ENCODE measurements at regions not wholly inside any gene's neighbourhood (a gene's known extent, or its start where the extent isn't known, plus 50 kb on each side); places are given as distances from the start of the nearest gene placed in this dataset.
A peak's percentile ranks its signal among the peaks of the same experiment; 100 is the strongest.

GRCh38 chr22:26990503-26991189 is 333.3 kb downstream of the MIAT start:
- 79% methylated on average over 4 of the region's 7 CpGs for WGBS
- Histone ChIP-seq H3K4me1 (ENCODE audit: control insufficient read depth, insufficient read depth, low read depth, low read length) (peaks cover 4% of the 10 kb centered on the region), H2BK120ac (ENCODE audit: low read depth, low read length) (no peak overlapping the region), H3K4ac (ENCODE audit: low read depth in 1 of 2, low read length in 2 of 2) (no peak overlapping the region), H3K9ac (ENCODE audit: low read length) (no peak overlapping the region), H3K27me3 (ENCODE audit: control insufficient read depth in 1 of 2, insufficient read depth in 1 of 2, low read length in 2 of 2) (peaks cover 54 to 84% of the 10 kb centered on the region in 2 experiments), H2AFZ (ENCODE audit: low read depth, low read length) (no peak overlapping the region), H3K79me1 (replicated peaks; ENCODE audit: low read length, poor library complexity, severe bottlenecking) (no peaks in the 10 kb centered on the region), H2AK5ac (ENCODE audit: low read length, severe bottlenecking) (no peak overlapping the region), H4K91ac (ENCODE audit: low read length) (no peak overlapping the region), H3K18ac (ENCODE audit: low read depth in 1 of 2, low read length in 2 of 2) (no peak overlapping the region), H4K8ac (ENCODE audit: low read length) (no peak overlapping the region), H3K4me3 (ENCODE audit: insufficient read depth in 1 of 2, low read depth in 1 of 2, low read length in 2 of 2) (no peak overlapping the region), H3K14ac (ENCODE audit: low read length in 2 of 2) (no peak overlapping the region), H2BK15ac (ENCODE audit: low read depth, poor library complexity, severe bottlenecking) (no peak overlapping the region), H3K4me2 (ENCODE audit: low read length, poor library complexity, severe bottlenecking) (no peak overlapping the region), H2BK12ac (ENCODE audit: low read length in 2 of 2) (no peak overlapping the region), H3K36me3 (ENCODE audit: control insufficient read depth in 1 of 2, insufficient read depth in 2 of 2, low read depth in 1 of 2, low read length in 2 of 2) (no peaks in the 10 kb centered on the region), H3K9me3 (ENCODE audit: control insufficient read depth, low read length) (no peaks in the 10 kb centered on the region), H2BK5ac (ENCODE audit: low read depth, low read length, poor library complexity, severe bottlenecking) (no peak overlapping the region), H3K27ac (ENCODE audit: low read length, poor library complexity, severe bottlenecking) (no peak overlapping the region), H3K23ac (ENCODE audit: low read length in 2 of 2) (no peak overlapping the region)
- DNase-seq = no peak

- Histone ChIP-seq H2BK5ac (ENCODE audit: low read depth, low read length, poor library complexity, severe bottlenecking) (no peak overlapping the region), H4K8ac (ENCODE audit: low read length) (no peak overlapping the region), H3K4me2 (ENCODE audit: low read length, poor library complexity, severe bottlenecking) (no peak overlapping the region), H4K91ac (ENCODE audit: low read length) (no peak overlapping the region), H3K4me3 (ENCODE audit: insufficient read depth in 1 of 2, low read depth in 1 of 2, low read length in 2 of 2) (no peak overlapping the region), H3K14ac (ENCODE audit: low read length in 2 of 2) (no peak overlapping the region), H3K36me3 (ENCODE audit: control insufficient read depth in 1 of 2, insufficient read depth in 2 of 2, low read depth in 1 of 2, low read length in 2 of 2) (no peaks in the 10 kb centered on the region), H3K18ac (ENCODE audit: low read depth in 1 of 2, low read length in 2 of 2) (no peak overlapping the region), H2AK5ac (ENCODE audit: low read length, severe bottlenecking) (no peak overlapping the region), H3K27ac (ENCODE audit: low read length, poor library complexity, severe bottlenecking) (no peak overlapping the region), H3K27me3 (ENCODE audit: control insufficient read depth in 1 of 2, insufficient read depth in 1 of 2, low read length in 2 of 2) (peaks cover 40 to 83% of the 10 kb centered on the region in 2 experiments), H3K4ac (ENCODE audit: low read depth in 1 of 2, low read length in 2 of 2) (no peak overlapping the region), H3K23ac (ENCODE audit: low read length in 2 of 2) (no peak overlapping the region), H2BK120ac (ENCODE audit: low read depth, low read length) (no peak overlapping the region), H3K79me1 (replicated peaks; ENCODE audit: low read length, poor library complexity, severe bottlenecking) (no peaks in the 10 kb centered on the region), H3K9ac (ENCODE audit: low read length) (no peak overlapping the region), H2AFZ (ENCODE audit: low read depth, low read length) (no peak overlapping the region), H2BK12ac (ENCODE audit: low read length in 2 of 2) (no peak overlapping the region), H2BK15ac (ENCODE audit: low read depth, poor library complexity, severe bottlenecking) (no peak overlapping the region), H3K9me3 (ENCODE audit: control insufficient read depth, low read length) (no peaks in the 10 kb centered on the region), H3K4me1 (ENCODE audit: control insufficient read depth, insufficient read depth, low read depth, low read length) (no peaks in the 10 kb centered on the region)
- 90% methylated on average over 2 of the region's 2 CpGs for WGBS
- DNase-seq = peak; percentile 42
These were observed 335.2 kb downstream of the MIAT start for GRCh38 chr22:26992556-26992955.

- DNase-seq = no peak
- no peaks in the 10 kb centered on the region for H3K36me3 ChIP-seq (ENCODE audit: control insufficient read depth in 1 of 2, insufficient read depth in 2 of 2, low read depth in 1 of 2, low read length in 2 of 2)
- no peak overlapping the region for H3K23ac ChIP-seq (ENCODE audit: low read length in 2 of 2)
- H2BK15ac ChIP-seq (ENCODE audit: low read depth, poor library complexity, severe bottlenecking) = no peak overlapping the region
- H3K4ac ChIP-seq (ENCODE audit: low read depth in 1 of 2, low read length in 2 of 2) = no peak overlapping the region
- H3K9me3 ChIP-seq (ENCODE audit: control insufficient read depth, low read length) = no peaks in the 10 kb centered on the region
- H3K14ac ChIP-seq (ENCODE audit: low read length in 2 of 2) = no peak overlapping the region
- no peak overlapping the region for H4K91ac ChIP-seq (ENCODE audit: low read length)
- no peak overlapping the region for H2BK120ac ChIP-seq (ENCODE audit: low read depth, low read length)
- H3K27ac ChIP-seq (ENCODE audit: low read length, poor library complexity, severe bottlenecking) = no peak overlapping the region
- H2BK5ac ChIP-seq (ENCODE audit: low read depth, low read length, poor library complexity, severe bottlenecking) = no peak overlapping the region
- H3K18ac ChIP-seq (ENCODE audit: low read depth in 1 of 2, low read length in 2 of 2) = no peak overlapping the region
- H3K4me1 ChIP-seq (ENCODE audit: control insufficient read depth, insufficient read depth, low read depth, low read length) = no peaks in the 10 kb centered on the region
- H4K8ac ChIP-seq (ENCODE audit: low read length) = no peak overlapping the region
- H3K79me1 ChIP-seq (replicated peaks; ENCODE audit: low read length, poor library complexity, severe bottlenecking) = no peaks in the 10 kb centered on the region
- H2BK12ac ChIP-seq (ENCODE audit: low read length in 2 of 2) = no peak overlapping the region
- H3K4me2 ChIP-seq (ENCODE audit: low read length, poor library complexity, severe bottlenecking) = no peak overlapping the region
- no peak overlapping the region for H2AFZ ChIP-seq (ENCODE audit: low read depth, low read length)
- no peak overlapping the region for H2AK5ac ChIP-seq (ENCODE audit: low read length, severe bottlenecking)
- H3K4me3 ChIP-seq (ENCODE audit: insufficient read depth in 1 of 2, low read depth in 1 of 2, low read length in 2 of 2) = no peak overlapping the region
- 94% methylated on average over 5 of the region's 11 CpGs for whole genome bisulfite sequencing
- H3K9ac ChIP-seq (ENCODE audit: low read length) = no peak overlapping the region
- peaks cover 43 to 78% of the 10 kb centered on the region in 2 experiments for H3K27me3 ChIP-seq (ENCODE audit: control insufficient read depth in 1 of 2, insufficient read depth in 1 of 2, low read length in 2 of 2)
These were observed 336.5 kb downstream of the MIAT start for GRCh38 chr22:26993886-26994285.

- no peak overlapping the region for H2BK15ac ChIP-seq (ENCODE audit: low read depth, poor library complexity, severe bottlenecking)
- no peak overlapping the region for H3K14ac ChIP-seq (ENCODE audit: low read length in 2 of 2)
- H4K91ac ChIP-seq (ENCODE audit: low read length) = no peak overlapping the region
- no peak overlapping the region for H3K4me3 ChIP-seq (ENCODE audit: insufficient read depth in 1 of 2, low read depth in 1 of 2, low read length in 2 of 2)
- no peak overlapping the region for H3K27ac ChIP-seq (ENCODE audit: low read length, poor library complexity, severe bottlenecking)
- 92% methylated on average over 4 of the region's 4 CpGs for WGBS
- H2BK12ac ChIP-seq (ENCODE audit: low read length in 2 of 2) = no peak overlapping the region
- H2AFZ ChIP-seq (ENCODE audit: low read depth, low read length) = no peak overlapping the region
- H2AK5ac ChIP-seq (ENCODE audit: low read length, severe bottlenecking) = no peak overlapping the region
- no peak overlapping the region for H3K9ac ChIP-seq (ENCODE audit: low read length)
- H2BK120ac ChIP-seq (ENCODE audit: low read depth, low read length) = no peak overlapping the region
- no peak overlapping the region for H4K8ac ChIP-seq (ENCODE audit: low read length)
- DNase-seq = no peak
- no peaks in the 10 kb centered on the region for H3K9me3 ChIP-seq (ENCODE audit: control insufficient read depth, low read length)
- H3K36me3 ChIP-seq (ENCODE audit: control insufficient read depth in 1 of 2, insufficient read depth in 2 of 2, low read depth in 1 of 2, low read length in 2 of 2) = no peaks in the 10 kb centered on the region
- H3K4ac ChIP-seq (ENCODE audit: low read depth in 1 of 2, low read length in 2 of 2) = no peak overlapping the region
- H3K27me3 ChIP-seq (ENCODE audit: control insufficient read depth in 1 of 2, insufficient read depth in 1 of 2, low read length in 2 of 2) = peaks cover 35 to 79% of the 10 kb centered on the region in 2 experiments
- no peaks in the 10 kb centered on the region for H3K4me1 ChIP-seq (ENCODE audit: control insufficient read depth, insufficient read depth, low read depth, low read length)
- no peak overlapping the region for H3K4me2 ChIP-seq (ENCODE audit: low read length, poor library complexity, severe bottlenecking)
- no peak overlapping the region for H2BK5ac ChIP-seq (ENCODE audit: low read depth, low read length, poor library complexity, severe bottlenecking)
- no peaks in the 10 kb centered on the region for H3K79me1 ChIP-seq (replicated peaks; ENCODE audit: low read length, poor library complexity, severe bottlenecking)
- H3K18ac ChIP-seq (ENCODE audit: low read depth in 1 of 2, low read length in 2 of 2) = no peak overlapping the region
- no peak overlapping the region for H3K23ac ChIP-seq (ENCODE audit: low read length in 2 of 2)
These were observed 337.4 kb downstream of the MIAT start for GRCh38 chr22:26994801-26995200.
